Epithelial cell of proximal tubule (primary cell): ENCODE measurements at regions not wholly inside any gene's neighbourhood (a gene's known extent, or its start where the extent isn't known, plus 50 kb on each side); places are given as distances from the start of the nearest gene placed in this dataset.

Experiments used
- DNase-seq: peaks from one replicate; pipeline ENCODE4 v3.0.0-alpha.2; 2011; ENCODE audit warnings: low read depth
- H3K4me3 ChIP-seq: 2 replicates; pipeline ENCODE4 v1.5.1; 2011; ENCODE audit warnings: low read depth, mild to moderate bottlenecking, low read length
- CTCF ChIP-seq: conservative IDR thresholded peaks from 2 replicates; pipeline ENCODE4 v1.5.1; 2012; ENCODE audit warnings: low read depth, mild to moderate bottlenecking, low read length

DNA sequence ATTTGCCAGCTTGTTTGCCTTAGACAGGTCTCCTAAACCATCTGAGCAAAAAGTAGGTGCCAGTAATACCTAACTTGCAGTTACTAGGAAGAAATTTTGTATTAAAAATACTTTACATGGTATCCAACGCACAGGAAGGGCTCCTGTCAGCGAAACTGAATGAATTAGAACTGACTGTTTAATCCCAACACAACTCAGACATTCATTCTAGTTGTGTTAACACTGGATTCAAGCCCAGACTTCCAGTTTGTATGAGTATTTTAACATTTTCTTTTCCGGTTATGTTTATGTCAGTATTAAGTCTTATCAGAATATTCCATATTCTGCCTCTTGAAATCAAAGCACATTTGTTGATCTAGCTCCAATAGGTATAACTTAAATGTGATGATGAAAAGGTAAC, 82.0 kb upstream of the SOX2 start:
- DNase-seq = no peak
- no peak overlapping the region for H3K4me3 ChIP-seq
- no peak for TF ChIP-seq CTCF

DNA sequence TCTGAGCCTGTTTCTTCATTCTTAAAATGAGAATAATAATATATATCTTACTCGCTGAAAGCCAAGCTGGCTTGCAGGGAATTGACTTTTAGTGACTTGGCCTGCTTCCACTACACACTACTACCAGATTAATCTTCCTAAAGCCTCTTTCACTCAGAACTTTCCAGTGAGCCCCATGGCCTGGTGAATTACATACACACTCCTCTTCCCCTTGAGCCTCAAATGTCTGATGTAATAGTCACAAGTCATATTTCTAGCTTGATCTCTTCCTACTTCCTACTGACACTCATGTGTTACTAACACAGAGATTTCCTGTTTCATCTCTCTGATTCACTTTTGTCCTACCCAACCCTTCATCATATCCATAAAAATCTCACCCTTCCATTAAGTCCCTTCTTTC, 82.7 kb upstream of the SOX2 start:
- no peak for DNase-seq
- no peak overlapping the region for H3K4me3 ChIP-seq
- no peak for TF ChIP-seq CTCF

GRCh38 chr3:181628384-181628783, 83.3 kb upstream of the SOX2 start:
- no peak for DNase-seq
- TF ChIP-seq CTCF = no peak
- H3K4me3 ChIP-seq = no peak overlapping the region

- H3K4me3 ChIP-seq = no peak overlapping the region
- no peak for TF ChIP-seq CTCF
- DNase-seq = no peak
These were observed 85.7 kb upstream of the SOX2 start for GRCh38 chr3:181626036-181626435.

GRCh38 chr3:181623924-181624694, 87.6 kb upstream of the SOX2 start:
- no peak overlapping the region for H3K4me3 ChIP-seq
- DNase-seq = peak; percentile 79
- TF ChIP-seq CTCF = no peak

GRCh38 chr3:181622365-181622764, 89.4 kb upstream of the SOX2 start:
- TF ChIP-seq CTCF = no peak
- no peak overlapping the region for H3K4me3 ChIP-seq
- DNase-seq = no peak

DNA sequence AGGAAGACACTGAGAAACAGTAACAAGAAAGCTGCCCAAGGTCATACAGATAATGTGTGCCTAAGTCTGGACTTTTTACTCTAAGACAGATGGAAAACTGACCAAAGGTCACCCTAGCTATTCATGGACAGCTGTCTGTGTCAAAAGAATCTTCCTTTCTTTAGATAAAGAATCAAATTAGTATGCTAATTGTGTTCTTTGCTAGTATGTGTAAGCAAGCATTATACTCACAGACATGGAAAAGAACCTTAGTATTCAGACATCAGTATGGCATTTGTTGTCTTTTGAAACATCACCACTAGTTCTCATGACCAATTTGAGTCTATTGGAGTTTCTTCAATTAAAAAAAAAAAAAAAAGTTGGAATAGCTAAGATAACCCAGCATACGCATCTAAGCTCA, 91.8 kb upstream of the SOX2 start:
- TF ChIP-seq CTCF = no peak
- no peak overlapping the region for H3K4me3 ChIP-seq
- DNase-seq = no peak
